ENCODE measurements at regions not wholly inside any gene's neighbourhood (a gene's known extent, or its start where the extent isn't known, plus 50 kb on each side); places are given as distances from the start of the nearest gene placed in this dataset.
A peak's percentile ranks its signal among the peaks of the same experiment; 100 is the strongest.

DNA sequence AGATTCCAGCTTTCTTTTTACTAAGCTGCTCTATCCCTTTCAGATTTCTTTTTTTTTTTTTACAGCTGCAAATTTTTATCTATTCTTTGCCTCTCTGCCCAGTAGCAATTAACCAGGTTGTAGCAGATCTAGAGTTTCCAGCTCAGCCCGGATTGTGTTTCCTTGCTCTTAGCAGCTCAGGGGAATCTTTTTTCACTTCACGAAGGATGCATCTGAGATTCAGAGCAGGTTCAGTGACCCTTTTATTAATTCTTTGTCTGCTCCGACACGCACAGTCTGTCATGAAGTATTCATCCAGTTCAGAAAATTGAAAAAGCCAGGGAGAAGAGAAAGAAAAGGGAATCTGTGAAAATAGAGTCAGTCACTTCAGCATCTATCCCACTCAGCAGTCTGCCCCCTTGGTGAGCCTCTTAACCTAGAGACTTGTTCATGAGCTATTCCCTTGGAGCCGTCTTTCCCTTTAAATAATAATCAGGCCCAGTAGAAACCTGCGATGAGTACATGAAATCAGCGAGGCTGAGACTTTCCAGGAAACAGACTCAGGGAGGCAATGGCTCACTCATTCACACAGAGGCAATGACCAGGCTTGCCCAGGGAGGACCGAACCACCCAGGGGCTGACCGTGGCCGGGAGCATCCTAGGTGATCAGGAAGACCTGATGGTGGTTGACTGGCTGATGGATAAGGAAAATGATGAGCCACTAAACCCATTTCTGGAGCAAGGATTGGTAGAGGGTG, 103.4 kb upstream of the ITGA6 start:
- no peaks in the 10 kb centered on the region for H3K36me3 Mint-ChIP-seq (ENCODE audit: low read depth)
- peaks cover 3% of the 10 kb centered on the region for H3K9me3 Mint-ChIP-seq (ENCODE audit: low read depth)
- TF ChIP-seq, protein P1, sequence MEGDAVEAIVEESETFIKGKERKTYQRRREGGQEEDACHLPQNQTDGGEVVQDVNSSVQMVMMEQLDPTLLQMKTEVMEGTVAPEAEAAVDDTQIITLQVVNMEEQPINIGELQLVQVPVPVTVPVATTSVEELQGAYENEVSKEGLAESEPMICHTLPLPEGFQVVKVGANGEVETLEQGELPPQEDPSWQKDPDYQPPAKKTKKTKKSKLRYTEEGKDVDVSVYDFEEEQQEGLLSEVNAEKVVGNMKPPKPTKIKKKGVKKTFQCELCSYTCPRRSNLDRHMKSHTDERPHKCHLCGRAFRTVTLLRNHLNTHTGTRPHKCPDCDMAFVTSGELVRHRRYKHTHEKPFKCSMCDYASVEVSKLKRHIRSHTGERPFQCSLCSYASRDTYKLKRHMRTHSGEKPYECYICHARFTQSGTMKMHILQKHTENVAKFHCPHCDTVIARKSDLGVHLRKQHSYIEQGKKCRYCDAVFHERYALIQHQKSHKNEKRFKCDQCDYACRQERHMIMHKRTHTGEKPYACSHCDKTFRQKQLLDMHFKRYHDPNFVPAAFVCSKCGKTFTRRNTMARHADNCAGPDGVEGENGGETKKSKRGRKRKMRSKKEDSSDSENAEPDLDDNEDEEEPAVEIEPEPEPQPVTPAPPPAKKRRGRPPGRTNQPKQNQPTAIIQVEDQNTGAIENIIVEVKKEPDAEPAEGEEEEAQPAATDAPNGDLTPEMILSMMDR (IDR thresholded peaks at IDR 0.05) = no peak
- peaks cover 12% of the 10 kb centered on the region for H3K4me1 Mint-ChIP-seq (ENCODE audit: low read depth)
- no peak overlapping the region for H3K4me3 Mint-ChIP-seq (ENCODE audit: unreplicated experiment)
- DNase-seq (ENCODE audit: low spot score) = no peak
- H3K27ac Mint-ChIP-seq (ENCODE audit: unreplicated experiment) = no peak overlapping the region
- no peaks in the 10 kb centered on the region for H3K27me3 Mint-ChIP-seq (ENCODE audit: low read depth)

DNA sequence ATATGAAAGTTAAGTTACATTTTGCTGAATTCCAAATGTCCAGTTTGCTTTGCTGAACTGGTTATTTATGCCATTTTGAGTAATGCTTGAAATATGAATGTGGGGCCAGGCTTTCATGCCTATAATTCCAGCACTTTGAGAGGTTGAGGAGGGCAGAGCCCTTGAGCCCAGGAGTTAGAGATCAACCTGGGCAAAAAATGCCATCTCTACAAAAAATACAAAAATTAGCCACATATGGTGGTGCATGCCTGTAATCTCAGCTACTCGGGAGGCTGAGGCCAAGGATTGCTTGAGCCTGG, 101.2 kb upstream of the ITGA6 start:
- Mint-ChIP-seq H3K27me3 (ENCODE audit: low read depth) (no peaks in the 10 kb centered on the region), H3K9me3 (ENCODE audit: low read depth) (peaks cover 3% of the 10 kb centered on the region), H3K27ac (ENCODE audit: unreplicated experiment) (peak overlapping the region; percentile 89), H3K4me3 (ENCODE audit: unreplicated experiment) (no peak overlapping the region), H3K36me3 (ENCODE audit: low read depth) (no peaks in the 10 kb centered on the region), H3K4me1 (ENCODE audit: low read depth) (peaks cover 12% of the 10 kb centered on the region)
- TF ChIP-seq, protein P1 (IDR thresholded peaks at IDR 0.05) = no peak
- DNase-seq (ENCODE audit: low spot score) = no peak

DNA sequence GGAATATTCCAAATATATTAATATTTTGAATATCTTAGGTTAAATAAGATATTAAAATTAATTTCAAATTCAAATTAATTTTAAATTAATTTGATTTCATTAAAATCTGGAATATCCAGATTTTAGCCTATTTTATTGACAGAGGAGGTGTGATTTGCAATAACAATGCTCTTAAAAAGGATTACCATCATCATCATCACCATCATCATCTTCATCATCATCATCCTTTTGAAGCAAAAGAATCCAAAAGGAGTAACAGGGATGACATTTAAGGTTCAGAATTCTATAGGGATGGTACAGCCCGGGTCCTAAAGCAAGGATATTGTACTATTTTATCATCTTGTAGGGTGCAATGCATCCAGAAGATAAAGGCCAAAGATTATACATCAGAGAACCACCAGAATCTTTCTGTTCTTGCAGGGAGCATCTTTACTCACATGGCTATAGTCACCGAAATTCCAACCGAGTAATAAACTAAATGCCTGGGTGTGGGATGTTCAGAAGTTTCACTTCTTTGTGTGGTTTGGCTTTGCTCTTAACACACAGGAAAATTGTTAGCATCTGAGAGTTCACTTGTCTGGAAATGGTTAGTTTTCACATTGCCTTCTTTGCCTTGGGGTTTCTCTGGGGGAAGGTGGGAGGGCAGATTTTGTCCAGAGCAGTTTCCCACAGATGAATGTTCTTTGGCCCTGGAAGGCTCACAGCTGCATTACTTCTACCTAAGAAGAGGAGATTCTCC, 99.1 kb upstream of the ITGA6 start:
- no peaks in the 10 kb centered on the region for H3K27me3 Mint-ChIP-seq (ENCODE audit: low read depth)
- TF ChIP-seq, protein P1 (IDR thresholded peaks at IDR 0.05) = no peak
- H3K4me3 Mint-ChIP-seq (ENCODE audit: unreplicated experiment) = no peak overlapping the region
- H3K27ac Mint-ChIP-seq (ENCODE audit: unreplicated experiment) = no peak overlapping the region
- peaks cover 18% of the 10 kb centered on the region for H3K4me1 Mint-ChIP-seq (ENCODE audit: low read depth)
- no peaks in the 10 kb centered on the region for H3K9me3 Mint-ChIP-seq (ENCODE audit: low read depth)
- DNase-seq (ENCODE audit: low spot score) = no peak
- H3K36me3 Mint-ChIP-seq (ENCODE audit: low read depth) = no peaks in the 10 kb centered on the region

DNA sequence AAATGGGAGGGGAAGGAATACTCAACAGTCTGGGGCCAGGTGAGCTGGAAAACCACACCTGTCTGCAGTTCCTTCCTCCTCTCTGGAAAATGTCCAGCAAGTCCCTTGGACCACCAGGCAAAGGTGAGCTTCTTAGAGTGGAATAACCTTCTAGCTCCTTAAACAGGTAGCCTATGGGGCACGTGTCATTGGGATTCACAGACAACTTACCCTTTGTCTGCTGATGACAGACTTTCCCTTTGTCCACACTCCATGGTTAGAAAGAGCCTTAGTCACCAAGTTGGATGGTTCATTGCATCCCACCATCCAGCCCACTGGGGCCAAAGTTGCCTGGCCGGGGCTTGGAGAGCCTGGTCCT, 98.0 kb upstream of the ITGA6 start:
- peaks cover 23% of the 10 kb centered on the region for H3K4me1 Mint-ChIP-seq (ENCODE audit: low read depth)
- H3K36me3 Mint-ChIP-seq (ENCODE audit: low read depth) = no peaks in the 10 kb centered on the region
- no peaks in the 10 kb centered on the region for H3K27me3 Mint-ChIP-seq (ENCODE audit: low read depth)
- H3K9me3 Mint-ChIP-seq (ENCODE audit: low read depth) = no peaks in the 10 kb centered on the region
- H3K27ac Mint-ChIP-seq (ENCODE audit: unreplicated experiment) = no peak overlapping the region
- no peak overlapping the region for H3K4me3 Mint-ChIP-seq (ENCODE audit: unreplicated experiment)
- TF ChIP-seq, protein P1 (IDR thresholded peaks at IDR 0.05) = no peak
- no peak for DNase-seq (ENCODE audit: low spot score)

DNA sequence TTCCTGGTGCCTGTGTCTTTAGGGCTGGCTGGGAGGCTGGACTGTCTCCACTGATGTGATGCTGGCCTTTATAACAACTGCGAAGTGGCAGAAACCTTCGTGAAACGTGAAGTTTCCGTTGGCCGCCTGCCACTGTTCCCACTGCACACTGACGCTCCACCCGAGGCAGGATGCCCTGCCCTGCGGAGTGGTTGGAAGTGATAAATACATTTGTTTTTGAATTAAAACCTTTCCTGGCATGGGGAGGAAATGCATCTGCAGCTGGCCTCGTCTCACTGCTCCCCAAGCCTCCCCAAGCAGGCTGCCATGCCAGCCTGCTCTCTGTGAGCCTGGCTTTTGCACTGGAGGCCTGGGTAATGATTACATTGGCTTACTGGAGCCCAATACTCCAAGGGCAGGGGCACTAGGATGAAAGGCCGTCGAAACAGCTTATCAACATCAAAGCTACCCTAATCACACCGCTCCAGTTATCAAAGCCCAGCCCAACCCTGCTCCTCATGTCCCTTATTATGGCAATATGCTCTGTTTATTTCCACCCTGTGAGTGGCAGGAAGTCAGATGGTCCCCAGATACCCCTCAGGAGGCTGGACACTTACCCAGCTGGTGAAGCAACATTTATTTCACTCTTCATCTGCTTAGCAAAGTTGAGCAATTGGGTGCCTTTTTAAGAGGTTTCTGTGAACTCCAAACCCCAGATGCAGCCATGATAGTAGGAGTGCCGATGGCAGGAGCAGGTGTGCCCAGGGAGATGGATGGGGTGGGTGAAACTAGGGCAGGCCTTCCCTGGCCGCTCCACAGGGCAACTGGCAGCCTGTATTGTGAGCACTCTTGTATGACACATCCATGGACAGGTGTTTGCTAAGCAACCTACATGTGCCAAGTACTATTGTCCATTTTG, 97.4 kb upstream of the ITGA6 start:
- no peak overlapping the region for H3K4me3 Mint-ChIP-seq (ENCODE audit: unreplicated experiment)
- TF ChIP-seq, protein P1 (IDR thresholded peaks at IDR 0.05) = no peak
- no peaks in the 10 kb centered on the region for H3K36me3 Mint-ChIP-seq (ENCODE audit: low read depth)
- no peaks in the 10 kb centered on the region for H3K9me3 Mint-ChIP-seq (ENCODE audit: low read depth)
- no peaks in the 10 kb centered on the region for H3K27me3 Mint-ChIP-seq (ENCODE audit: low read depth)
- DNase-seq (ENCODE audit: low spot score) = no peak
- peaks cover 23% of the 10 kb centered on the region for H3K4me1 Mint-ChIP-seq (ENCODE audit: low read depth)
- no peak overlapping the region for H3K27ac Mint-ChIP-seq (ENCODE audit: unreplicated experiment)

All from chondrocyte (in vitro differentiated cells).